Activated CD4-positive, alpha-beta T cell treated with anti-CD3 and anti-CD28 coated beads, Interleukin-2, amount 10 ng/mL, durations not matched to agents 24 days and 14 days (primary cell): ENCODE measurements at regions not wholly inside any gene's neighbourhood (a gene's known extent, or its start where the extent isn't known, plus 50 kb on each side); places are given as distances from the start of the nearest gene placed in this dataset.

Experiments
- DNase-seq: peaks from one replicate; pipeline ENCODE4 v3.0.0; 2022
- H3K27ac Mint-ChIP-seq: one replicate; pipeline ENCODE4 v1.8.0; 2022; ENCODE audit warnings: mild to moderate bottlenecking, mixed read lengths
- H3K27me3 Mint-ChIP-seq: one replicate; pipeline ENCODE4 v1.8.0; 2022; ENCODE audit warnings: mixed read lengths
- H3K36me3 Mint-ChIP-seq: one replicate; pipeline ENCODE4 v1.8.0; 2022; ENCODE audit warnings: low read depth, mild to moderate bottlenecking, mixed read lengths
- H3K4me1 Mint-ChIP-seq: one replicate; pipeline ENCODE4 v1.8.0; 2021; ENCODE audit warnings: mixed read lengths
- H3K4me3 Mint-ChIP-seq: one replicate; pipeline ENCODE4 v1.8.0; 2022; ENCODE audit warnings: mild to moderate bottlenecking, moderate library complexity, mixed read lengths
- H3K9me3 Mint-ChIP-seq: one replicate; pipeline ENCODE4 v1.8.0; 2021; ENCODE audit warnings: mixed read lengths
- intact Hi-C: fragments of 100-400 bp; cut with micrococcal nuclease; formaldehyde crosslinking; loops from one replicate; pipeline ENCODE4 v1.15.1; 2023

DNA sequence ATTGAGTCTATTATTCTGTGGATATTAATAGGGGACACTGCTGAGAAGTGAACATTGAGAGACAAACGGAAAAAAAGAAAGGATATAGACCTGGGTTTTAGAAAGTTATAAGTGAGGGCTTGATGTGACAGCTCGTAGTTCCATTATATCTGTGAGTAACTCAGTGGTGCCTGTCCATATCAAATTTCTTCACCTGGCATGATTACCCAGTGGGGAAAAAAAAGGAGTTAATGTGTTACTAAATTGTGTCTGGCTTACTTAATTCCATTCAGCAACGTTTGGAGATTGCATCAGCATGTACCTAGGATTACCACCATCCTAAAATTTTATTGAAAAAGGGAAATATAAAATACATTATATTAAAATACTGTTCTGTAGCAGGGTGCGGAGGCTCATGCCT is 1249.9 kb downstream of the SLC16A7 start:
- Mint-ChIP-seq H3K27me3 (no peaks in the 10 kb centered on the region), H3K4me3 (no peak overlapping the region), H3K27ac (no peak overlapping the region), H3K36me3 (no peaks in the 10 kb centered on the region), H3K9me3 (no peaks in the 10 kb centered on the region), H3K4me1 (no peaks in the 10 kb centered on the region)
- DNase-seq, result no peak
- intact Hi-C loops, result no loop called here

DNA sequence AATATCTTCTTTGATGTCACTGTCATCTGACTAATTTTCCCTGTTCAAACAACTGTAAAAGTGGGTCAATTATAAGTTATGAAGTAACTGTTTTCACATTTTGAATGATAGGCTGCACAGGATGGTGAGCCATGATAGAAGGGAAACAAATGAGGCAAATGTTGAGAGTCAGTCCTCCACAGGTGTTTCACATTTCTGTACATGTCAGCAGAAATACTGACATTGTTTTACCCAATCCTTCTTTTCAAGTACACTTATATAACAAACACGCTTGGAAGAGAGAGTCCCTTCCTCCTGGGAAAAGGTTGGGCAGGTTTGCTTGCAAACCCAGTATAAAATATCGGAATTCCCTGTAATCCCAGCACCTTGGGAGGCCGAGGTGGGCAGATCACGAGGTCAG is 1251.5 kb downstream of the SLC16A7 start:
- Mint-ChIP-seq H3K4me1 (no peaks in the 10 kb centered on the region), H3K36me3 (no peaks in the 10 kb centered on the region), H3K4me3 (no peak overlapping the region), H3K9me3 (no peaks in the 10 kb centered on the region), H3K27ac (no peak overlapping the region), H3K27me3 (no peaks in the 10 kb centered on the region)
- intact Hi-C loops, result no loop called here
- DNase-seq, result no peak

DNA sequence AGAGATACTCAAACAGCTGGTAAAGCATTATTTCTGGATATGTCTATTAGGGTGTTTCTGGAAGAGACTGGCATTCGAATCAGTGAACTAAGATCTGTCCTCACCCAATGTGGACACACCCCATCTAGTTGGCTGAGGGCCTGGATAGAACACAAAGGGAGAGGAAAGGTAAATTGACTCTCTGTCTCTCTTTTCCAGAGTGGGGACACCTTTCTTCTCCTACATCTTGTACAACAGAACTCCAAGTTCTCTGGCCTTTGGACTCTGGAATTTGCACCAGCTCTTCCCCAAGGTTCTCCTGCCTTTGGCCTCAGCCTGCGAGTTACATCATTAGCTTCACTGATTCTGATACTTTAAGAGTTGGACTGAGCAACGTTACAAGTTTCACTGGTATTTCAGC is 1253.9 kb downstream of the SLC16A7 start:
- intact Hi-C loops, result no loop called here
- H3K36me3 Mint-ChIP-seq, result no peaks in the 10 kb centered on the region
- no peak overlapping the region for H3K27ac Mint-ChIP-seq
- no peak for DNase-seq
- no peaks in the 10 kb centered on the region for H3K9me3 Mint-ChIP-seq
- no peaks in the 10 kb centered on the region for H3K27me3 Mint-ChIP-seq
- no peaks in the 10 kb centered on the region for H3K4me1 Mint-ChIP-seq
- no peak overlapping the region for H3K4me3 Mint-ChIP-seq

DNA sequence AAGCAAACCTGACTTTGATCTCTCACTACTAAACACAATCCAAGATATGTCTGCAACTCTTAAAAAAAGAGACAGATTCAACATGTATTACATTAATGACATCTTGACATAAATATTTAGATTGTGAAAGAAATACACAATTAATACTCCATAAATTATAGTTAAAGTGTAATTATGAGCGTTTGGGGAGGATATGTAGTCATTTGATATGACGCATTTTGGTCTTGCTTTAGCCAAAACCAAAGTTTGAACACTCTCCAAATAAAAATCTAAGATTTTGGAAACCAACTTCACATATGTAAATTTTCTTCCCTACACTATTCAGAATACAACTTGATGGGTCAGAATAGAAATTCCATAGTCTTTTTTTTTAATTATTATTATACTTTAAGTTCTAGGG is 1257.6 kb downstream of the SLC16A7 start:
- DNase-seq, result no peak
- H3K9me3 Mint-ChIP-seq, result no peaks in the 10 kb centered on the region
- no peak overlapping the region for H3K27ac Mint-ChIP-seq
- no peaks in the 10 kb centered on the region for H3K27me3 Mint-ChIP-seq
- no peaks in the 10 kb centered on the region for H3K36me3 Mint-ChIP-seq
- intact Hi-C loops, result no loop called here
- H3K4me3 Mint-ChIP-seq, result no peak overlapping the region
- no peaks in the 10 kb centered on the region for H3K4me1 Mint-ChIP-seq

DNA sequence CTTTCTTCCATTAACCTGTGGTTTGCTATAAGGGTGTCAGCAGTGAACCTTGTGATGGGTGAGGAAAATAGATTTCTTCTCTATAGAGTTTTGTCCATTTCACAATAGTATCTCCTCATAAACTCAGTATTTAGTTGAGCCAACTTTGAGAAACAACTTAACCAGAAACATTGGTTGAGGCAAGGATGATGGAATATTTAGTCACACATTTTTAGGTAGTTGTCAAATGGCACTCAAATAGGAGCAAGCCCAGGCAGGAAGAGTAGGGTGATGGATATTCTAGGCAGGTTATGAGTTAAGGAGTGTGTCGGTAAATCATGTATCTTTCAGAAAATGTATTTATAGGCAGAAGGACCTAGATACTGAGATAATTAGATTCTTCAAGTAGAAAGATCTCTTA is 1267.6 kb downstream of the SLC16A7 start:
- Mint-ChIP-seq H3K27me3 (no peaks in the 10 kb centered on the region), H3K27ac (no peak overlapping the region), H3K4me3 (no peak overlapping the region), H3K9me3 (no peaks in the 10 kb centered on the region), H3K4me1 (no peaks in the 10 kb centered on the region), H3K36me3 (no peaks in the 10 kb centered on the region)
- intact Hi-C loops, result no loop called here
- DNase-seq, result no peak

DNA sequence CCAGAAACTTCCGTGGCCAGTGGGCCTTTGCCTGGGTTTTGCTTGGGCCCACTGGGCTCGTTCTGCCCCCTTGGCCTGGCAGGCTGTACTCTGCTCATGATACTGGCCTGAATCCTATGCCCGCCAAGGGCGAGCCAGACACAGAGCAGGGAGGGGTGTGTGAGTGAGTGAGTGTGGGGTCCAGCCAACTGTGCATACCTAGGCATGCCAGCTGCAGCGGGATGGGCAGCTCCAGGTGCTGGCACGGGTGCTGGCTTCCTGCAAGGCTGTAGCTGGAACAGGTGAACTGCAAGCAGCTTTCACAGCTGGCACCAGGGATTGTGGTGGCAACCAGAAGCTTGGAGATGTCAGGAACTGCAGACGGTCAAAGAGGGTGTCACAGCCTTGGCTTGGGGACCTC is 1276.4 kb downstream of the SLC16A7 start:
- Mint-ChIP-seq H3K4me1 (no peaks in the 10 kb centered on the region), H3K9me3 (peaks cover 3% of the 10 kb centered on the region), H3K27me3 (no peaks in the 10 kb centered on the region), H3K36me3 (no peaks in the 10 kb centered on the region), H3K4me3 (no peak overlapping the region), H3K27ac (no peak overlapping the region)
- no peak for DNase-seq
- intact Hi-C loops, result no loop called here

DNA sequence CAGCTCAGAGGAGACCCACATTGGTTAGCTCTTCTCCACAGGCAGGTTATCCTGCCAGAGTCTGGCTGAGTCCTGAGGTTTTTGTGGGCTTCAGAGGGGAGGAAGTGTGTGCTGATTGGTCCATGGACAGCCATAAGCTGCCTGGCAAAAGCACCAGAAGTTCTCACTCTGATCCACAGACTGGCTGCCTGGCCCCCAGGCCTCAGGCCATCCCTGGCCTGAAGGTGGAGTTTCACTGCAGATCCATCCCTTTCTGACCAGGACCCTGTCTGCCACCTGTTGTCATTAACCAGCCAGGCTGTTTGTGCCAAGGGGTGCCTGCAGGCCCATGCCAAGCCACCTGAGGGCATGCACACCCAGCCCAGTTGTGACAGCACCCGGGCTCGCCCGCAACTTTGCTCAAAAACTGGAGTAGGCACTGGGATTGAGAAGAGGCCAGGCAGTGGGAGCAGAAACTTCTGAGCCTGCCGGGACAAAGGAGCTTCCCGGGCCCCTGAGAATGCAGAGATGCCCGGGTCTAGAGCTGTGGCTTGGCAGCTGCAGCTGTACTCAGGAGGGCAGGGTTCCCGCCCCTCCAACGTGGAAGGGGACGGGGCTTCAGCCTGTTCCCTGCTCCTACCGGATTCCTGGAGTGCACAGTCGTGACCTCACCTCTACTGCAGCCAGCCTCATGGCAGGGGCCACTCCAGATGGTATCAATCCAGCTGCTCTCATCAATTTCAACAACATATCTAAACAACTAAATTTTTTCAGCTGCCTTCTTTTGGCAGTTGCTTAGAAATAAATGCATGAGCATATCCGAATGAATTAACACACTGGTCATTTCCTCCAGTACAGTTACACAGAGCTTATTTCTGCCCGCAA is 1277.3 kb downstream of the SLC16A7 start:
- Mint-ChIP-seq H3K4me1 (no peaks in the 10 kb centered on the region), H3K36me3 (no peaks in the 10 kb centered on the region), H3K27ac (no peak overlapping the region), H3K27me3 (no peaks in the 10 kb centered on the region), H3K4me3 (no peak overlapping the region), H3K9me3 (peaks cover 3% of the 10 kb centered on the region)
- intact Hi-C loops, result no loop called here
- no peak for DNase-seq

DNA sequence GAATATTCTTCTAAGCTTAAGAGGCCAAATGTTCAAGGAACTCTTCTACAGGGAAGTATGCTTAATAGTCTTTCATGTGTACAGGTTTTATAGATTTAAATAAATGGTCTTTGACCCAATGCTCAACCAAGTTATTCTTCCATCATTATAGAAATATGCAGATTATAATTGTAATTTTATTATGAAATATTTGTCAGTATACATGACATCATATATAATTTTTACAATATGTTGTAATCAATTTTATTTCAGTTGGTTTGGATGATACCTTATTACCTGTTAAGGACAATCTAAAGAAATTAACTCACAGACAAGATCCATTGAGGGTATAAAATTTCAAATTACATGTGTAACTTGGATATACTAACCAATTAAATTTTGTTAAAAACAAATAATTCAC is 1278.3 kb downstream of the SLC16A7 start:
- Mint-ChIP-seq H3K4me3 (no peak overlapping the region), H3K9me3 (peaks cover 3% of the 10 kb centered on the region), H3K27ac (no peak overlapping the region), H3K36me3 (no peaks in the 10 kb centered on the region), H3K4me1 (no peaks in the 10 kb centered on the region), H3K27me3 (no peaks in the 10 kb centered on the region)
- intact Hi-C loops, result no loop called here
- no peak for DNase-seq

DNA sequence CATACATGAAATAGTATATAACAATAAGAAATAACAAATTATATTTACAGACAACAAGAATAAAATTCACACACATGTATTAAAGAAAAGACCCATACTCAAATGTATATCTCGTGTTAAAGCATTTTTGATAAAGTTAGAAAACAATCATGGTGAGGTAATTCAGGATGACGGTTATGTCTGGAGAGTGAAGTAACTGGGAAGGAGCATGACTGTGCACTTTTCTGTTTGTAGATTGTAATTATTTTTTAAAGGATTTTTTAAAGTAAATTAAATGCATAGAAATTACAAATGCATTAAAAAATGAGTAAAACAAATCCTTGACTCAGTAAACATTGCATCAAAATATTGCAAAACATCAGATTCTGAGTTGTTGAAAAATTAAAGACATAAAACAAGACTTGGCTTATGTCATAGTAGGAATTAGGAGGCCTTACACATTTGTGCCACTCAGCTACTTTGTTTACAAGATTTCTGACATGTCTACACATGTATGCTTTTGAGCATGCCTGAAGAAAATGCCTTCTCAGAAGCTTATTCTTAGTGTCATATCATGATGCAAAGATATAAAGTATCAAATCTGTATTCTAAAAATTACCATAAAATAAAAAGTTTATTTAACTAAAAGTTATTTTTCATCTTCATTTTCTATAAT is 1325.1 kb downstream of the SLC16A7 start:
- no peak overlapping the region for H3K4me3 Mint-ChIP-seq
- H3K27me3 Mint-ChIP-seq, result no peaks in the 10 kb centered on the region
- no peaks in the 10 kb centered on the region for H3K36me3 Mint-ChIP-seq
- no peak for DNase-seq
- no peak overlapping the region for H3K27ac Mint-ChIP-seq
- no peaks in the 10 kb centered on the region for H3K4me1 Mint-ChIP-seq
- no peaks in the 10 kb centered on the region for H3K9me3 Mint-ChIP-seq
- intact Hi-C loops, result no loop called here

DNA sequence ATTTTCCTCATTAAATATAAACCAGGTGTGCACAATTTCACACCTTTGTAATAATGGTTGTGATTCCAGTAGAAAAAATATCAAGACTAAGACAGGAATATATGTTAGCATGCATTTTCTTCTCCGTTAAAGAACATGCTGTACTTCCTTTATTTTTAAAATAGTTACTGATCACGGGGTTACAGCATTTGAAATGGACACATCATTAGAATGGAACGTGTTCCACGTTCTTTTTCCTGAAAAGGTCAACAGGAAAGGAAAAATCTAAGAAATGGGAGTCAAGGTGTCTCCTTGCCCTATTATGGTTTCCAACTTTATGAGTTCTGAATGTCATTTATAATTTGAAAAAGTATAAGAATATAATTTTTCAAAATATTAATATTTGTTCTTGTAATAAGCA is 1325.7 kb downstream of the SLC16A7 start:
- no peak overlapping the region for H3K27ac Mint-ChIP-seq
- H3K4me3 Mint-ChIP-seq, result no peak overlapping the region
- H3K27me3 Mint-ChIP-seq, result no peaks in the 10 kb centered on the region
- H3K36me3 Mint-ChIP-seq, result no peaks in the 10 kb centered on the region
- no peaks in the 10 kb centered on the region for H3K4me1 Mint-ChIP-seq
- DNase-seq, result no peak
- no peaks in the 10 kb centered on the region for H3K9me3 Mint-ChIP-seq
- intact Hi-C loops, result no loop called here

DNA sequence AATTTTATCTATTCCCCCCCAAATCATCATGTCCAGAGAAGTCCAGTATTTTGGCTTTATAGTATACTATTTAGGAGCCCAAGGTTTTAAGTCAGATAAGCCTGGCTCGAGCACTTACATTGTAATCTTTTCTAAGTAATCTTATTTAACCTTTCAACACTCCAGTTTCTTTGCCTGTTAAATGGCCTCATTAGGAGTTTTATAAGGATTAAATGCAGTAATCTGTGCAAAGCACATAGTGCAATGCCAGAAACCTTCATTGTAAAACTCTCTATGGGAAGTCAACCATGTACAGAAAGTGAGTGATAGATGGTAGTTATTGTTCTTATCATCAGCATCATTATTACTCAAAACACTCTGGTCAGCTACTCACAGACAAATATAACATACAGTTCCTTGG is 1330.4 kb downstream of the SLC16A7 start:
- H3K4me1 Mint-ChIP-seq, result no peaks in the 10 kb centered on the region
- no peaks in the 10 kb centered on the region for H3K27me3 Mint-ChIP-seq
- no peaks in the 10 kb centered on the region for H3K36me3 Mint-ChIP-seq
- no peak overlapping the region for H3K4me3 Mint-ChIP-seq
- H3K9me3 Mint-ChIP-seq, result peaks cover 3% of the 10 kb centered on the region
- intact Hi-C loops, result no loop called here
- DNase-seq, result no peak
- H3K27ac Mint-ChIP-seq, result no peak overlapping the region

DNA sequence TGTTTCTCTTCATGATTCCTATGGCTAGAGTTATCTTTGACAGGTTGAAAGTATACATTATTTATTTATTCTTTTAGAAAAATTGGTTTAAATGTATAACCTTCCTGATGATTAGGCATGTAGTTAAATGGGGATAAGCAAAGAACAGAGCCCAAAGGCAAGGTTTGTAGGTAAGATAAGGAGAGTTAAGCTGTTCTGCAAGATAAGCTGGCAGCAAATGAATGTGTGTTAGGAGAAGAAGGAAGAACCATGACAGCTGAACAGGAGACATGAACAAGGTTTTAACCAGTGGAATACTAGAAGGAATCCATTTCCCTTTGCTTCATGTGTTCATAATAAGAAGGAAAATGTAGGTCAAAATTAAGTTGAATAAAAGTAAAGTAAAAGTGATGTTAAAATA is 1330.1 kb upstream of the USP15 start:
- DNase-seq, result no peak
- no peaks in the 10 kb centered on the region for H3K4me1 Mint-ChIP-seq
- H3K9me3 Mint-ChIP-seq, result peaks cover 7% of the 10 kb centered on the region
- no peak overlapping the region for H3K27ac Mint-ChIP-seq
- intact Hi-C loops, result no loop called here
- no peaks in the 10 kb centered on the region for H3K36me3 Mint-ChIP-seq
- no peaks in the 10 kb centered on the region for H3K27me3 Mint-ChIP-seq
- H3K4me3 Mint-ChIP-seq, result no peak overlapping the region

DNA sequence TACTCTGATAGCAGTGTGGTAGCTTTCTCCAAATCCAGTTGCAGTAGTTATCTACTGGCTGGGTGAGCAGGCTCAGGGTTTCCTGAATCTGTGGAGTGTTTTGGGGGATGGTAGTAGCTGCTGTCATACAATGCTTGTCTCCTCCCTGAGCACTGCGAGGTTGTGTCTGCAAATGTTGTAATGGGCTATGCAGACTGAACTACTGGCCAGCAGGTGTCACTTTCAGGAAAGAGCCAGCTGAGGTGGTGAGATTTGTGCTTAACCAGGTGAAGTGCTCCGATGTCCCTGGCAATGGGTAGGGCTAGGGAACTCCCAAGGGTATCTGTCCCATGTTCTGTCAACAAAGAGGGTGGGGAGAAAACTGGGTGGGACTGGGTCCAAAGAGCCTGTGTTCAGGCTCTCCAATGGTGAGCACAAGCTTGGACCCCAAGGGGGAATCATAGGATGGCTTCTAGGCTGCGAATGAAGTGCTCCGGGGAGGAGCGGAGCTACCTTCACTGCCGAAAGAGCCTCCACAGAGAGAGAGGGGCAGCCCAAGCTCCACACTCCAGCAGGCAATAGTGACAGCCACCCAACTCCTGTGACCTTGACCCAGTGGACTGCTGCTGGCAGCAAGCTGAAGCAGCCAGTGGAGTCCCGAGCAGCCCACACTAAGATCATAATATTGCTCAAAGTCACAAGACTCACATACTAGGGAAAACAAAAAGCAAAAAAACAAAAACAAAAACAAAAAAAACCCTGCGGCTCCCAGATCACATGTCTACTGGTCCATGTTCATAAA is 1324.0 kb upstream of the USP15 start:
- peaks cover 14% of the 10 kb centered on the region for H3K9me3 Mint-ChIP-seq
- no peak overlapping the region for H3K4me3 Mint-ChIP-seq
- H3K36me3 Mint-ChIP-seq, result no peaks in the 10 kb centered on the region
- no peaks in the 10 kb centered on the region for H3K4me1 Mint-ChIP-seq
- no peak overlapping the region for H3K27ac Mint-ChIP-seq
- no peak for DNase-seq
- no peaks in the 10 kb centered on the region for H3K27me3 Mint-ChIP-seq
- intact Hi-C loops, result no loop called here

DNA sequence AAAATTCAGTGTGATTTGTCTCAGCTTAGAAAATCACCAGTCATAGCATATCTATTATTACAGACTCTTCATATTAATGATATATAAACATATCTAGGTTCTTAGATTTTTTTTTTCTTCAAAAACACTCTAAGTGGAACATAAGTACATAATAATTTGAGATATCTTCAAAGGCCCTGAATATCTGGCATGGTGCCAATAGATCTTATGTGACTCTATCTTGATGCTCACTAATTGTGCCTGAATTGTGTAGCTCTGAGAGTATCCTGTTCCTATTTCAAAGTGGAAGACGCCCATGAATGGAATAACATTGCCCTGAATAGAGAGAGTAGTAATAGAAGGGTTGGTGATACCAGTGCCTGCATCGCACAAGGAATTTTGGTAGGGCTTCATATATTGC is 1312.7 kb upstream of the USP15 start:
- no peaks in the 10 kb centered on the region for H3K27me3 Mint-ChIP-seq
- peaks cover 9% of the 10 kb centered on the region for H3K9me3 Mint-ChIP-seq
- no peaks in the 10 kb centered on the region for H3K4me1 Mint-ChIP-seq
- no peaks in the 10 kb centered on the region for H3K36me3 Mint-ChIP-seq
- no peak overlapping the region for H3K27ac Mint-ChIP-seq
- H3K4me3 Mint-ChIP-seq, result no peak overlapping the region
- intact Hi-C loops, result no loop called here
- no peak for DNase-seq
